Activated CD8-positive, alpha-beta memory T cell treated with anti-CD3 and anti-CD28 coated beads for 24 hours (primary cell): ENCODE measurements at regions not wholly inside any gene's neighbourhood (a gene's known extent, or its start where the extent isn't known, plus 50 kb on each side); places are given as distances from the start of the nearest gene placed in this dataset.

Experiments used
- DNase-seq: peaks from one replicate; pipeline ENCODE4 v3.0.0-alpha.2; 2020

GRCh38 chr12:107477947-107478610, 207.5 kb upstream of the PWP1 start:
- no peak for DNase-seq

- no peak for DNase-seq
Measured at GRCh38 chr12:107478881-107479280, 206.7 kb upstream of the PWP1 start.

- DNase-seq: no peak
Measured at GRCh38 chr12:107480836-107481608, 204.6 kb upstream of the PWP1 start.

GRCh38 chr12:107484230-107484629, 201.4 kb upstream of the PWP1 start:
- DNase-seq: no peak

- no peak for DNase-seq
Measured at GRCh38 chr12:107484941-107485340, 200.7 kb upstream of the PWP1 start.

- DNase-seq: no peak
Measured at GRCh38 chr12:107485731-107486130, 199.9 kb upstream of the PWP1 start.

GRCh38 chr12:107486140-107486892, 199.3 kb upstream of the PWP1 start:
- no peak for DNase-seq

GRCh38 chr12:107487011-107487680, 198.5 kb upstream of the PWP1 start:
- DNase-seq: no peak

- no peak for DNase-seq
Measured at GRCh38 chr12:107488666-107489065, 196.9 kb upstream of the PWP1 start.

GRCh38 chr12:107490010-107490409, 195.6 kb upstream of the PWP1 start:
- no peak for DNase-seq

- no peak for DNase-seq
Measured at GRCh38 chr12:107491856-107492255, 193.7 kb upstream of the PWP1 start.

- DNase-seq: no peak
Measured at GRCh38 chr12:107492393-107493134, 193.0 kb upstream of the PWP1 start.

GRCh38 chr12:107493135-107493494, 192.5 kb upstream of the PWP1 start:
- no peak for DNase-seq

- DNase-seq: peak; percentile 24
Measured at GRCh38 chr12:107493666-107494065, 191.9 kb upstream of the PWP1 start.

GRCh38 chr12:107494331-107494730, 191.3 kb upstream of the PWP1 start:
- peak; percentile 44 for DNase-seq

- no peak for DNase-seq
Measured at GRCh38 chr12:107495604-107496003, 190.0 kb upstream of the PWP1 start.

GRCh38 chr12:107497231-107497630, 188.4 kb upstream of the PWP1 start:
- no peak for DNase-seq

- DNase-seq: no peak
Measured at GRCh38 chr12:107500307-107500706, 185.3 kb upstream of the PWP1 start.

GRCh38 chr12:107501681-107502080, 183.9 kb upstream of the PWP1 start:
- no peak for DNase-seq

GRCh38 chr12:107503129-107503855, 182.3 kb upstream of the PWP1 start:
- DNase-seq: no peak
